ENCODE measurements at regions not wholly inside any gene's neighbourhood (a gene's known extent, or its start where the extent isn't known, plus 50 kb on each side); places are given as distances from the start of the nearest gene placed in this dataset.

GRCh38 chr5:30401479-30402058, 791.9 kb upstream of the CDH6 start:
- Histone ChIP-seq H3K4me3 (ENCODE audit: low read depth in 2 of 2, low read length in 1 of 2) (peak overlapping the region in 1 of 2 experiments; percentile 21; a peak in 1 of 4 replicates), H2AFZ (ENCODE audit: low read depth) (no peak overlapping the region), H3K9ac (no peak overlapping the region), H3F3A (replicated peaks; ENCODE audit: insufficient read depth) (no peaks in the 10 kb centered on the region), H3K4me1 (ENCODE audit: control insufficient read depth in 1 of 2, insufficient read depth in 2 of 2, low read depth in 1 of 2, low read length in 1 of 2) (no peaks in the 10 kb centered on the region), H3K79me2 (ENCODE audit: insufficient read depth) (no peaks in the 10 kb centered on the region), H3K27ac (ENCODE audit: low read depth in 2 of 2, low read length in 1 of 2) (no peak overlapping the region), H3K36me3 (replicated peaks in 1 of 2; ENCODE audit: control insufficient read depth in 1 of 2, insufficient read depth in 2 of 2, low read length in 1 of 2) (no peaks in the 10 kb centered on the region), H3K9me2 (no peaks in the 10 kb centered on the region), H3K27me3 (ENCODE audit: insufficient read depth) (0 out of 2 replicates have a peak, but pooled peaks cover 4% of the 10 kb centered on the region), H4K20me1 (ENCODE audit: insufficient read depth) (no peaks in the 10 kb centered on the region), H3K9me3 (no peaks in the 10 kb centered on the region), H3K4me2 (no peak overlapping the region)
- no peak for TF ChIP-seq POLR2AphosphoS5 (IDR thresholded peaks at IDR 0.05; ENCODE audit: low read depth, low read length)
- no peak for TF ChIP-seq NRF1 (IDR thresholded peaks at IDR 0.05; ENCODE audit: low read depth, low read length)
- TF ChIP-seq MXI1 (IDR thresholded peaks at IDR 0.05; ENCODE audit: low read depth, low read length), result no peak
- TF ChIP-seq CTCF (IDR thresholded peaks at IDR 0.05), result peak; percentile 62
- TF ChIP-seq RAD21 (IDR thresholded peaks at IDR 0.05; ENCODE audit: low read length), result peak; percentile 59
- no peak for TF ChIP-seq CHD2 (IDR thresholded peaks at IDR 0.05; ENCODE audit: low read length, partially characterized antibody)
- TF ChIP-seq SMC3 (IDR thresholded peaks at IDR 0.05; ENCODE audit: low read depth, low read length), result peak; percentile 44
- CTCF ChIA-PET, result interaction anchor here (1.0 to 2.1 kb wide), 3 partner anchors 8 to 830 kb away, joined by 3 to 5 read pairs (median 4); no protein-coding TSS in a partner anchor
- 0% methylated on average over 3 of the region's 3 CpGs for WGBS (ENCODE audit: low lambda C conversion rate)
- POLR2A ChIA-PET, result no interaction called here
- DNase-seq, result peak; percentile 3

- no peaks in the 10 kb centered on the region for H3K36me3 ChIP-seq (replicated peaks in 1 of 2; ENCODE audit: control insufficient read depth in 1 of 2, insufficient read depth in 2 of 2, low read length in 1 of 2)
- TF ChIP-seq GATA2 (CRISPR knock-in tag; IDR thresholded peaks at IDR 0.05) (no peak), NFIC (IDR thresholded peaks at IDR 0.05; ENCODE audit: borderline replicate concordance) (no peak), JUND (IDR thresholded peaks at IDR 0.05) (no peak), TCF12 (IDR thresholded peaks at IDR 0.05) (no peak)
- DNase-seq, result no peak
- no peak overlapping the region for H3K9ac ChIP-seq
- ChIA-PET CTCF (no interaction called here), POLR2A (no interaction called here)
- H4K20me1 ChIP-seq (ENCODE audit: insufficient read depth), result no peaks in the 10 kb centered on the region
- no peaks in the 10 kb centered on the region for H3F3A ChIP-seq (replicated peaks; ENCODE audit: insufficient read depth)
- no peak overlapping the region for H3K4me3 ChIP-seq (ENCODE audit: low read depth in 2 of 2, low read length in 1 of 2)
- H2AFZ ChIP-seq (ENCODE audit: low read depth), result no peak overlapping the region
- no peak overlapping the region for H3K4me2 ChIP-seq
- no peaks in the 10 kb centered on the region for H3K79me2 ChIP-seq (ENCODE audit: insufficient read depth)
- no peaks in the 10 kb centered on the region for H3K4me1 ChIP-seq (ENCODE audit: control insufficient read depth in 1 of 2, insufficient read depth in 2 of 2, low read depth in 1 of 2, low read length in 1 of 2)
- no peaks in the 10 kb centered on the region for H3K27me3 ChIP-seq (ENCODE audit: insufficient read depth)
- no peak overlapping the region for H3K27ac ChIP-seq (ENCODE audit: low read depth in 2 of 2, low read length in 1 of 2)
- no peaks in the 10 kb centered on the region for H3K9me3 ChIP-seq
- no peaks in the 10 kb centered on the region for H3K9me2 ChIP-seq
Measured at GRCh38 chr5:30398423-30398822, 795.1 kb upstream of the CDH6 start.

- Histone ChIP-seq H3K4me2 (no peak overlapping the region), H4K20me1 (ENCODE audit: insufficient read depth) (no peaks in the 10 kb centered on the region), H3K36me3 (replicated peaks in 1 of 2; ENCODE audit: control insufficient read depth in 1 of 2, insufficient read depth in 2 of 2, low read length in 1 of 2) (no peaks in the 10 kb centered on the region), H3K9ac (no peak overlapping the region), H3K27me3 (ENCODE audit: insufficient read depth) (no peaks in the 10 kb centered on the region), H3K4me3 (ENCODE audit: low read depth in 2 of 2, low read length in 1 of 2) (peak overlapping the region in 1 of 2 experiments; percentile 26; a peak in 1 of 4 replicates), H3K4me1 (ENCODE audit: control insufficient read depth in 1 of 2, insufficient read depth in 2 of 2, low read depth in 1 of 2, low read length in 1 of 2) (no peaks in the 10 kb centered on the region), H2AFZ (ENCODE audit: low read depth) (no peak overlapping the region), H3K9me3 (no peaks in the 10 kb centered on the region), H3K9me2 (no peaks in the 10 kb centered on the region), H3K27ac (ENCODE audit: low read depth in 2 of 2, low read length in 1 of 2) (no peak overlapping the region), H3F3A (replicated peaks; ENCODE audit: insufficient read depth) (no peaks in the 10 kb centered on the region), H3K79me2 (ENCODE audit: insufficient read depth) (no peaks in the 10 kb centered on the region)
- CTCF ChIA-PET, result interaction anchor here (1.0 kb wide), 1 partner anchor 9 kb away, joined by 3 read pairs; no protein-coding TSS in a partner anchor
- POLR2A ChIA-PET, result no interaction called here
- WGBS (ENCODE audit: low lambda C conversion rate), result 39% methylated on average over 5 of the region's 5 CpGs
- no peak for DNase-seq
- TF ChIP-seq REST (IDR thresholded peaks at IDR 0.05; ENCODE audit: low read depth, low read length) (no peak), SIN3A (IDR thresholded peaks at IDR 0.05; ENCODE audit: borderline replicate concordance, low read depth, low read length) (no peak), SMC3 (IDR thresholded peaks at IDR 0.05; ENCODE audit: low read depth, low read length) (no peak), MAX (IDR thresholded peaks at IDR 0.05; ENCODE audit: low read depth) (no peak), EZH2phosphoT487 (IDR thresholded peaks at IDR 0.05; ENCODE audit: borderline replicate concordance, low read depth) (no peak), FOXM1 (IDR thresholded peaks at IDR 0.05; ENCODE audit: low read depth) (no peak), RXRA (IDR thresholded peaks at IDR 0.05; ENCODE audit: borderline replicate concordance, low read depth) (no peak), YY1 (IDR thresholded peaks at IDR 0.05; ENCODE audit: low read depth) (no peak), TCF12 (IDR thresholded peaks at IDR 0.05) (no peak), FOXJ3 (CRISPR knock-in tag; IDR thresholded peaks at IDR 0.05) (no peak)
Measured at GRCh38 chr5:30392897-30393296, 800.6 kb upstream of the CDH6 start.

Data from SK-N-SH (cell line).